ENCODE measurements at regions not wholly inside any gene's neighbourhood (a gene's known extent, or its start where the extent isn't known, plus 50 kb on each side); places are given as distances from the start of the nearest gene placed in this dataset.

DNA sequence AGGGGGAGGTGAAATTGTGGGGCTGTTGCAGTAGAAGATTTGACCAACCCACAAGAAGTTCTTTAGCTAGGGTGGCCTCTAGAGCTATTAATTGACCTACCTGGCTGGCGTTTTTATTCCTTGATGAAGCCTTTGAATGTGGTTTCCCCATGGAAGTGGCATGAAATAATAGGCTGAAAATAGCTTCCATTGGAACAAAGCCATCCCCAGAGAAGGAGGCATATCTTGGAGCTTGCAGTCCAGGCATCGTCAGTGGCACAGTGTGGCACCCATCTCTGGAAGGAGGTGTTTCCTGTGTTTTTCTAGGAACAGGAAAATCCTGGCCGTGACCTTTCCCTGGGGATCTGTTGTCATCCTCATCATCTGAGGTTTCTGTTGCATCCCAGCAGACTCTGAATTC lies 96.3 kb upstream of the WDR1 start:
- BruUV-seq (replicated peaks), result no TSS peak
- H3K36me3 ChIP-seq (ENCODE audit: control insufficient read depth, insufficient read depth, low read length), result no peaks in the 10 kb centered on the region
- H4K8ac ChIP-seq (ENCODE audit: low read depth in 2 of 2, low read length in 2 of 2), result no peak overlapping the region
- H2AK5ac ChIP-seq (ENCODE audit: low read depth, low read length), result no peak overlapping the region
- no peak overlapping the region for H3K4me2 ChIP-seq (ENCODE audit: low read depth, low read length)
- H2BK15ac ChIP-seq (ENCODE audit: low read depth, low read length), result no peak overlapping the region
- no peak overlapping the region for H3K56ac ChIP-seq (ENCODE audit: extremely low read depth, insufficient read depth, low read length)
- intact Hi-C loops (cut with micrococcal nuclease) (no loop called here), dilution Hi-C loops (cut with HindIII; ENCODE audit: low sequenced_read_pairs, unreplicated experiment) (no loop called here), in situ Hi-C loops (cut with MboI; ENCODE audit: low sequenced_read_pairs) (no loop called here)
- no peak overlapping the region for H2AFZ ChIP-seq (replicated peaks; ENCODE audit: low read length, poor library complexity)
- H3K18ac ChIP-seq (ENCODE audit: low read depth, low read length), result no peak overlapping the region
- no peak overlapping the region for H3K4me3 ChIP-seq (ENCODE audit: insufficient read depth, low read depth, low read length)
- H3K14ac ChIP-seq (replicated peaks; ENCODE audit: low read depth, low read length), result no peak overlapping the region
- DNase-seq (no peak), ATAC-seq (ENCODE audit: low read depth) (no peak)
- no peak overlapping the region for H2BK20ac ChIP-seq (ENCODE audit: low read depth, low read length)
- no peak overlapping the region for H2BK5ac ChIP-seq (ENCODE audit: low read depth, low read length, poor library complexity, severe bottlenecking)
- H3K23ac ChIP-seq (ENCODE audit: low read depth, low read length), result no peak overlapping the region
- no peaks in the 10 kb centered on the region for H3K9me1 ChIP-seq (ENCODE audit: insufficient read depth, low read length)
- CTCF ChIA-PET, result no interaction called here
- H3K4me1 ChIP-seq (ENCODE audit: control insufficient read depth, insufficient read depth, low read length), result no peaks in the 10 kb centered on the region
- H4K20me1 ChIP-seq (ENCODE audit: insufficient read depth, low read length), result no peaks in the 10 kb centered on the region
- WGBS, 2 experiments (ENCODE audit: extremely low coverage in 2 of 2, insufficient read length in 1 of 2), result no CpG with 5 or more reads among the region's 3 CpGs
- H2AK9ac ChIP-seq (replicated peaks; ENCODE audit: low read depth, low read length, poor library complexity), result no peak overlapping the region
- no peaks in the 10 kb centered on the region for H3K79me1 ChIP-seq (ENCODE audit: low read depth in 1 of 2, low read length in 2 of 2)
- H4K5ac ChIP-seq (ENCODE audit: low read depth, low read length), result no peak overlapping the region
- H3K9ac ChIP-seq (ENCODE audit: low read depth, low read length), result no peak overlapping the region
- no peak overlapping the region for H2BK120ac ChIP-seq (ENCODE audit: low read depth, low read length)
- H3K4ac ChIP-seq (ENCODE audit: low read depth, low read length), result no peak overlapping the region
- H3K9me3 ChIP-seq (ENCODE audit: control insufficient read depth, insufficient read depth, low read length), result no peaks in the 10 kb centered on the region
- TF ChIP-seq RFX5 (IDR thresholded peaks at IDR 0.05; ENCODE audit: low read depth, low read length) (no peak), POLR2A (IDR thresholded peaks at IDR 0.05; ENCODE audit: low read depth, low read length) (no peak), CEBPB (IDR thresholded peaks at IDR 0.05; ENCODE audit: low read depth, low read length) (no peak), MAFK (IDR thresholded peaks at IDR 0.05; ENCODE audit: low read depth, low read length) (no peak), NFE2L2 (IDR thresholded peaks at IDR 0.05; ENCODE audit: low read depth, low read length) (no peak), MXI1 (IDR thresholded peaks at IDR 0.05; ENCODE audit: borderline replicate concordance, low read depth, low read length) (no peak), FOS (IDR thresholded peaks at IDR 0.05; ENCODE audit: low read depth, low read length) (no peak), MAZ (IDR thresholded peaks at IDR 0.05; ENCODE audit: borderline replicate concordance, low read depth, low read length) (no peak), RCOR1 (IDR thresholded peaks at IDR 0.05; ENCODE audit: insufficient replicate concordance, low read length) (no peak), BHLHE40 (IDR thresholded peaks at IDR 0.05; ENCODE audit: low read depth, low read length) (no peak), CHD1 (IDR thresholded peaks at IDR 0.05; ENCODE audit: low read depth, low read length) (no peak), CTCF (conservative IDR thresholded peaks at IDR 0.05; ENCODE audit: low read depth, low read length) (no peak), RAD21 (IDR thresholded peaks at IDR 0.05; ENCODE audit: low read length) (no peak), SMC3 (IDR thresholded peaks at IDR 0.05; ENCODE audit: low read depth, low read length) (no peak)
- TF ChIP-seq, protein P1, sequence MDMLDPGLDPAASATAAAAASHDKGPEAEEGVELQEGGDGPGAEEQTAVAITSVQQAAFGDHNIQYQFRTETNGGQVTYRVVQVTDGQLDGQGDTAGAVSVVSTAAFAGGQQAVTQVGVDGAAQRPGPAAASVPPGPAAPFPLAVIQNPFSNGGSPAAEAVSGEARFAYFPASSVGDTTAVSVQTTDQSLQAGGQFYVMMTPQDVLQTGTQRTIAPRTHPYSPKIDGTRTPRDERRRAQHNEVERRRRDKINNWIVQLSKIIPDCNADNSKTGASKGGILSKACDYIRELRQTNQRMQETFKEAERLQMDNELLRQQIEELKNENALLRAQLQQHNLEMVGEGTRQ (IDR thresholded peaks at IDR 0.05; ENCODE audit: low read depth, low read length), result no peak
- TF ChIP-seq, protein P2, sequence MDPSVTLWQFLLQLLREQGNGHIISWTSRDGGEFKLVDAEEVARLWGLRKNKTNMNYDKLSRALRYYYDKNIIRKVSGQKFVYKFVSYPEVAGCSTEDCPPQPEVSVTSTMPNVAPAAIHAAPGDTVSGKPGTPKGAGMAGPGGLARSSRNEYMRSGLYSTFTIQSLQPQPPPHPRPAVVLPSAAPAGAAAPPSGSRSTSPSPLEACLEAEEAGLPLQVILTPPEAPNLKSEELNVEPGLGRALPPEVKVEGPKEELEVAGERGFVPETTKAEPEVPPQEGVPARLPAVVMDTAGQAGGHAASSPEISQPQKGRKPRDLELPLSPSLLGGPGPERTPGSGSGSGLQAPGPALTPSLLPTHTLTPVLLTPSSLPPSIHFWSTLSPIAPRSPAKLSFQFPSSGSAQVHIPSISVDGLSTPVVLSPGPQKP (IDR thresholded peaks at IDR 0.05; ENCODE audit: borderline replicate concordance, low read depth, low read length), result no peak
- H3K27me3 ChIP-seq (ENCODE audit: control insufficient read depth, insufficient read depth, low read length), result no peaks in the 10 kb centered on the region
- no peak overlapping the region for H4K91ac ChIP-seq (ENCODE audit: insufficient read depth, low read depth, low read length)
- POLR2A ChIA-PET (ENCODE audit: unreplicated experiment), result no interaction called here
- H3K27ac ChIP-seq (ENCODE audit: insufficient read depth, low read length), result no peak overlapping the region
